ENCODE measurements at regions not wholly inside any gene's neighbourhood (a gene's known extent, or its start where the extent isn't known, plus 50 kb on each side); places are given as distances from the start of the nearest gene placed in this dataset.

GRCh38 chr17:33403194-33403593 lies 110.1 kb upstream of the ASIC2 start:
- H3K4me2 ChIP-seq (ENCODE audit: low read depth, low read length): no peak overlapping the region

More at GRCh38 chr17:33403194-33403593, 110.1 kb upstream of the ASIC2 start:
- Histone ChIP-seq H3K14ac (replicated peaks; ENCODE audit: low read depth, low read length) (no peak overlapping the region), H2BK120ac (ENCODE audit: low read depth, low read length) (no peak overlapping the region), H3K23ac (ENCODE audit: low read depth, low read length) (no peak overlapping the region), H3K56ac (ENCODE audit: extremely low read depth, insufficient read depth, low read length) (no peak overlapping the region), H3K9me1 (ENCODE audit: insufficient read depth, low read length) (no peaks in the 10 kb centered on the region), H2AK9ac (replicated peaks; ENCODE audit: low read depth, low read length, poor library complexity) (no peak overlapping the region), H4K8ac (ENCODE audit: low read depth in 2 of 2, low read length in 2 of 2) (no peak overlapping the region), H3K9me3 (ENCODE audit: control insufficient read depth, insufficient read depth, low read length) (no peaks in the 10 kb centered on the region), H2AK5ac (ENCODE audit: low read depth, low read length) (no peak overlapping the region), H4K20me1 (ENCODE audit: insufficient read depth, low read length) (no peaks in the 10 kb centered on the region), H3K9ac (ENCODE audit: low read depth, low read length) (no peak overlapping the region), H3K4me3 (ENCODE audit: insufficient read depth, low read depth, low read length) (no peak overlapping the region), H4K91ac (ENCODE audit: insufficient read depth, low read depth, low read length) (no peak overlapping the region), H2AFZ (replicated peaks; ENCODE audit: low read length, poor library complexity) (no peak overlapping the region), H3K27ac (ENCODE audit: insufficient read depth, low read length) (no peak overlapping the region), H3K4me1 (ENCODE audit: control insufficient read depth, insufficient read depth, low read length) (no peaks in the 10 kb centered on the region), H3K36me3 (ENCODE audit: control insufficient read depth, insufficient read depth, low read length) (no peaks in the 10 kb centered on the region), H2BK5ac (ENCODE audit: low read depth, low read length, poor library complexity, severe bottlenecking) (no peak overlapping the region), H3K18ac (ENCODE audit: low read depth, low read length) (no peak overlapping the region), H2BK15ac (ENCODE audit: low read depth, low read length) (no peak overlapping the region), H3K79me1 (ENCODE audit: low read depth in 1 of 2, low read length in 2 of 2) (no peaks in the 10 kb centered on the region), H2BK20ac (ENCODE audit: low read depth, low read length) (no peak overlapping the region), H3K4ac (ENCODE audit: low read depth, low read length) (no peak overlapping the region), H4K5ac (ENCODE audit: low read depth, low read length) (no peak overlapping the region), H3K27me3 (ENCODE audit: control insufficient read depth, insufficient read depth, low read length) (no peaks in the 10 kb centered on the region)
- dilution Hi-C loops (cut with HindIII; ENCODE audit: low sequenced_read_pairs, unreplicated experiment) (no loop called here), intact Hi-C loops (cut with micrococcal nuclease) (no loop called here), in situ Hi-C loops (cut with MboI; ENCODE audit: low sequenced_read_pairs) (no loop called here)
- DNase-seq (no peak), ATAC-seq (ENCODE audit: low read depth) (no peak)
- BruUV-seq (replicated peaks): no TSS peak
- CTCF ChIA-PET: no interaction called here
- TF ChIP-seq MXI1 (IDR thresholded peaks at IDR 0.05; ENCODE audit: borderline replicate concordance, low read depth, low read length): no peak
- no peak for TF ChIP-seq USF2 (IDR thresholded peaks at IDR 0.05; ENCODE audit: low read depth, low read length)
- no peak for TF ChIP-seq CEBPB (IDR thresholded peaks at IDR 0.05; ENCODE audit: low read depth, low read length)
- TF ChIP-seq POLR2A (IDR thresholded peaks at IDR 0.05; ENCODE audit: low read depth, low read length): no peak
- TF ChIP-seq RFX5 (IDR thresholded peaks at IDR 0.05; ENCODE audit: low read depth, low read length): no peak
- no peak for TF ChIP-seq RAD21 (IDR thresholded peaks at IDR 0.05; ENCODE audit: low read length)
- TF ChIP-seq RCOR1 (IDR thresholded peaks at IDR 0.05; ENCODE audit: insufficient replicate concordance, low read length): no peak
- no peak for TF ChIP-seq MAZ (IDR thresholded peaks at IDR 0.05; ENCODE audit: borderline replicate concordance, low read depth, low read length)
- TF ChIP-seq, protein P1, sequence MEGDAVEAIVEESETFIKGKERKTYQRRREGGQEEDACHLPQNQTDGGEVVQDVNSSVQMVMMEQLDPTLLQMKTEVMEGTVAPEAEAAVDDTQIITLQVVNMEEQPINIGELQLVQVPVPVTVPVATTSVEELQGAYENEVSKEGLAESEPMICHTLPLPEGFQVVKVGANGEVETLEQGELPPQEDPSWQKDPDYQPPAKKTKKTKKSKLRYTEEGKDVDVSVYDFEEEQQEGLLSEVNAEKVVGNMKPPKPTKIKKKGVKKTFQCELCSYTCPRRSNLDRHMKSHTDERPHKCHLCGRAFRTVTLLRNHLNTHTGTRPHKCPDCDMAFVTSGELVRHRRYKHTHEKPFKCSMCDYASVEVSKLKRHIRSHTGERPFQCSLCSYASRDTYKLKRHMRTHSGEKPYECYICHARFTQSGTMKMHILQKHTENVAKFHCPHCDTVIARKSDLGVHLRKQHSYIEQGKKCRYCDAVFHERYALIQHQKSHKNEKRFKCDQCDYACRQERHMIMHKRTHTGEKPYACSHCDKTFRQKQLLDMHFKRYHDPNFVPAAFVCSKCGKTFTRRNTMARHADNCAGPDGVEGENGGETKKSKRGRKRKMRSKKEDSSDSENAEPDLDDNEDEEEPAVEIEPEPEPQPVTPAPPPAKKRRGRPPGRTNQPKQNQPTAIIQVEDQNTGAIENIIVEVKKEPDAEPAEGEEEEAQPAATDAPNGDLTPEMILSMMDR (conservative IDR thresholded peaks at IDR 0.05; ENCODE audit: low read depth, low read length): no peak
- no peak for TF ChIP-seq BHLHE40 (IDR thresholded peaks at IDR 0.05; ENCODE audit: low read depth, low read length)
- POLR2A ChIA-PET (ENCODE audit: unreplicated experiment): no interaction called here

Data from IMR-90 (cell line).